Thyroid gland (tissue), 4 donors: ENCODE measurements at regions not wholly inside any gene's neighbourhood (a gene's known extent, or its start where the extent isn't known, plus 50 kb on each side); places are given as distances from the start of the nearest gene placed in this dataset.

Experiments used
- POLR2A ChIP-seq, 2 donors: fragments of 450-650 bp; IDR thresholded peaks; one replicate each; pipeline ENCODE4 v1.6.1; 2017; ENCODE audit warnings: antibody characterized with exemption in 2 of 2, mild to moderate bottlenecking in 2 of 2, moderate library complexity in 1 of 2
- TF ChIP-seq, protein P1 (sequence below), 6 experiments: fragments of 200-600 bp in 3 of 6; fragments of 450-650 bp in 3 of 6; sonication (generic) in 3 of 6; IDR thresholded peaks; one replicate each; pipeline ENCODE4 v1.5.1; 2016 to 2019; ENCODE audit warnings: antibody characterized with exemption in 6 of 6, mild to moderate bottlenecking in 2 of 6, inconsistent platforms in 1 of 6, moderate library complexity in 1 of 6

- TF ChIP-seq, protein P1, sequence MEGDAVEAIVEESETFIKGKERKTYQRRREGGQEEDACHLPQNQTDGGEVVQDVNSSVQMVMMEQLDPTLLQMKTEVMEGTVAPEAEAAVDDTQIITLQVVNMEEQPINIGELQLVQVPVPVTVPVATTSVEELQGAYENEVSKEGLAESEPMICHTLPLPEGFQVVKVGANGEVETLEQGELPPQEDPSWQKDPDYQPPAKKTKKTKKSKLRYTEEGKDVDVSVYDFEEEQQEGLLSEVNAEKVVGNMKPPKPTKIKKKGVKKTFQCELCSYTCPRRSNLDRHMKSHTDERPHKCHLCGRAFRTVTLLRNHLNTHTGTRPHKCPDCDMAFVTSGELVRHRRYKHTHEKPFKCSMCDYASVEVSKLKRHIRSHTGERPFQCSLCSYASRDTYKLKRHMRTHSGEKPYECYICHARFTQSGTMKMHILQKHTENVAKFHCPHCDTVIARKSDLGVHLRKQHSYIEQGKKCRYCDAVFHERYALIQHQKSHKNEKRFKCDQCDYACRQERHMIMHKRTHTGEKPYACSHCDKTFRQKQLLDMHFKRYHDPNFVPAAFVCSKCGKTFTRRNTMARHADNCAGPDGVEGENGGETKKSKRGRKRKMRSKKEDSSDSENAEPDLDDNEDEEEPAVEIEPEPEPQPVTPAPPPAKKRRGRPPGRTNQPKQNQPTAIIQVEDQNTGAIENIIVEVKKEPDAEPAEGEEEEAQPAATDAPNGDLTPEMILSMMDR (IDR thresholded peaks at IDR 0.05) = no peak
- no peak for TF ChIP-seq POLR2A (IDR thresholded peaks at IDR 0.05)
These were observed 255.2 kb downstream of the CD109 start for GRCh38 chr6:73951183-73951582.
